ES-I3 (cell line): ENCODE measurements at regions not wholly inside any gene's neighbourhood (a gene's known extent, or its start where the extent isn't known, plus 50 kb on each side); places are given as distances from the start of the nearest gene placed in this dataset.

Source experiments
- H3K36me3 ChIP-seq: 2 replicates; pipeline ENCODE4 v1.6.1; 2013; ENCODE audit warnings: mild to moderate bottlenecking, low read length, control low read depth, moderate library complexity; ENCODE audit not compliant: insufficient read depth
- H3K4me1 ChIP-seq: 2 replicates; pipeline ENCODE4 v1.6.1; 2013; ENCODE audit warnings: mild to moderate bottlenecking, control low read depth, low read length; ENCODE audit not compliant: insufficient read depth
- H3K9ac ChIP-seq: 2 replicates; pipeline ENCODE4 v1.6.1; 2013; ENCODE audit warnings: low read depth, mild to moderate bottlenecking, low read length, moderate library complexity
- H3K9me3 ChIP-seq: 2 replicates; pipeline ENCODE4 v1.6.1; 2013; ENCODE audit warnings: mild to moderate bottlenecking, low read length, moderate library complexity; ENCODE audit not compliant: control insufficient read depth, insufficient read depth

DNA sequence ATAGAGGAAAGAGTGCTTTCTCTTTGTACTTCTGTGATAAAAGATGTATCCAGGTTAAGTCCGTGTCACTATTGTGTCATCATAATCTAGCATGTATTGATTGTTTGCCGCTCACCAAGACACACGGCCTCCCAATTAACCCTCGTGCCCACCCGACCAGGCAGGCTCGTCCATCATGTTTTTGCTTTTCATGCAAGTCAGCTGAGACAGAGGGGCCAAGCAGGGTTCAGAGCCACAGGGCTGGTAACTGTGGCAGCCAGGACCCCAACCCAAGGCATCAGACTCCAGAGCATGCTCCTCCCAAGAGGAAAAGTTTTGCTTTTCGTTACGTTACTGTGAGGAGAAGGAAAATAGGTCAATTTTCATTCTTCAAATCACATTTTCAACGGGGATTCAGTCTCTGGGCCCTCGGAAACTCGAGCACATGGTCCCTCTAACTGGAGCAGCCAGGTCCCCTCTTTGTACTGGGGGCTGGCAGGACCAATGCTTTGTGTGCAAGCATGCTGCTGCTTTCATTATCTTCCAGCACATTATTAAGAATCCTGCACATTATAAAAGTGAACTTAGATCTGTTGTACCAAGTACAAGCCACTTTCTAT, 161.1 kb upstream of the TOPAZ1 start:
- peaks cover 13% of the 10 kb centered on the region for H3K4me1 ChIP-seq
- H3K9me3 ChIP-seq: no peaks in the 10 kb centered on the region
- no peak overlapping the region for H3K9ac ChIP-seq
- H3K36me3 ChIP-seq: no peaks in the 10 kb centered on the region

DNA sequence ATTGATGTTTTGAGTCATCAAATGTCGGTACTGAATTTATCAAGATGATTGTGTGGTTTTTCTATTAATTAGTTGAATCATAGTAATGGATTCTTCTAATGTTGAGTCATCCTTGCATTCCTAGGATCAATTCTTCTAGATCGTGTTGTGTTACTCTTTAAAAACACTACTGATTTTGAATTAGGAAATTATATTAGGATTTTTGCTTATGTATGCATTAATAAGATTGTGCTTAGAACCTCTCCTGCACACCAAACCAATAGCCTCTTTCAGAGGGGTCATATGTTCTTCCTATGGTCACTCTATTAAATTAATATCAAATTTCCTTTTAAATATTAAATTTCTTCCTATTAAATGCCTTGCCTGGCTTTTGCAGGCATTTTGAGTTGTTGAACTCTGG, 151.7 kb upstream of the TOPAZ1 start:
- Histone ChIP-seq H3K4me1 (no peaks in the 10 kb centered on the region), H3K9me3 (no peaks in the 10 kb centered on the region), H3K9ac (no peak overlapping the region), H3K36me3 (no peaks in the 10 kb centered on the region)

DNA sequence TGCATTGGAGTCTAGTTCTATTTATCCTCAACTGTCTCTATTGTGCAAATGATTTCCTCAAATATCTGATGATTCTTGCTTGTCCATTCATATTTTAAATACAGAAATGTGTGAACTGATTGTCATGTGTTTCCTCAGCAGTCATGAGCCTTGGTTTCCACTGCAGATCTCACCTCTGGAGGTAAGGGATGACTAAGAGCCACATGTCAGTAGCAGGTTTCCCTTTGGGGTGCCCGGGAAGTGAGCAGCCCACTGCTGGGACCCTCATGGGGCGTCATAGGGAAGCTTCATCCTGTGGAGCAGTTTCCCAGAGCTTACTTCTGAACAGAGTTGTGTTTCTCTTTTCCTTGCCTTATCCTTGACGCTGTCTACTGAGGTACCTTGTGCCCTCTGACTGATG, 149.2 kb upstream of the TOPAZ1 start:
- Histone ChIP-seq H3K4me1 (no peaks in the 10 kb centered on the region), H3K9ac (no peak overlapping the region), H3K36me3 (no peaks in the 10 kb centered on the region), H3K9me3 (no peaks in the 10 kb centered on the region)

DNA sequence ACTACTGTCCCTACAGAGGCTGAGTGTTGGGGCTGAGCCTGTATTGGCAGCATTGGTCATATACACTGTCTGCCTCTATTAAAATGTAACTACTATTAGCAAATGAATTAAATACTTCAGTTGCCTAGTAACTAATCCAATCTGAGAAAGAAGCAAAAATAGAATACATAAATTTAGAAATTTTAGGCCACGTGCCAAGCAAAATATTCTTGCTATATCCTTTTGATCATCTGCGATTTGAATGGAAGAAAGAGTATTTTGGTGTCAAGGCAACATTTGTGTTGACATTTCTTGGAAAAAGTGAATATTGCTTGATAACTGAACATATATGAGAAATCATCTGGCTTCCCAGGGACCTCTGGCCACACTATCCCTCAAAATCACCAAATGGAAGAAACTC, 148.2 kb upstream of the TOPAZ1 start:
- H3K36me3 ChIP-seq: no peaks in the 10 kb centered on the region
- peaks cover 5% of the 10 kb centered on the region for H3K4me1 ChIP-seq
- H3K9ac ChIP-seq: no peak overlapping the region
- H3K9me3 ChIP-seq: no peaks in the 10 kb centered on the region

DNA sequence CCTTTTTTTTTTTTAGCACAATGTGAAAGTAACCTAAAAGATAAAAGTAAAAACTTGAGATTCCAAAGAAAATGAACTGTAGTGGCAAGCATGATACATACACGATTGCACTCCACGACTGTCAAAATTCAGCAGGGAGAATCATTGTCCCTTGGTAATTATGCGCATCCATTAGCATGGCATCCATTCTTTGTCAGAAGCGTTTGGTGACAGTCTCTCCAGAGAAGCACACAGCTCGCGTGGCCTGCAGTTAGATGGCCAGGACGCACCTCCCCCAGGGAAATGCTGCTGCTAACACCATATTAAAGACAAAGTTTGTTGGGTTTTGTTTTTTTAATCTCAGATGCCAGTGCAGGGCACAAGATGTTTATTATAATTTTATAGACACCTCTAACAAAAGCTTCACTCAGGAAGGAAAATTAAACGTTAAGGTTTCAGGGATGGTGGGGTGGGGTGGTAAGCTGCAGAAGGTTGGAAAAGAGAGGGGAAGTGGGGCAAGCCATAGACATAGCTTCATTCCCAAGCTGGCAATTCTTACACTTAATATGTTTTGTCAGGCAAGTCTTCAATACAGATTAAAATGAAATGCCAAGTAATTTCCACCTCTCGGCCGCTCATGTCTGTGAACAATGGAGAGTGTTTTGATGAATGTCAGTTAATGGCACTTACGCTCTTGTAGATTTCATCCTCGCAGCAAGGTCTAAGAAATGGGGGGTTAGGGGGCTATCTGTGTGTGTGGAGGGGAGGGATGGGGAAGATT, 142.8 kb upstream of the TOPAZ1 start:
- Histone ChIP-seq H3K9me3 (no peaks in the 10 kb centered on the region), H3K4me1 (peaks cover 8% of the 10 kb centered on the region), H3K36me3 (no peaks in the 10 kb centered on the region), H3K9ac (no peak overlapping the region)

DNA sequence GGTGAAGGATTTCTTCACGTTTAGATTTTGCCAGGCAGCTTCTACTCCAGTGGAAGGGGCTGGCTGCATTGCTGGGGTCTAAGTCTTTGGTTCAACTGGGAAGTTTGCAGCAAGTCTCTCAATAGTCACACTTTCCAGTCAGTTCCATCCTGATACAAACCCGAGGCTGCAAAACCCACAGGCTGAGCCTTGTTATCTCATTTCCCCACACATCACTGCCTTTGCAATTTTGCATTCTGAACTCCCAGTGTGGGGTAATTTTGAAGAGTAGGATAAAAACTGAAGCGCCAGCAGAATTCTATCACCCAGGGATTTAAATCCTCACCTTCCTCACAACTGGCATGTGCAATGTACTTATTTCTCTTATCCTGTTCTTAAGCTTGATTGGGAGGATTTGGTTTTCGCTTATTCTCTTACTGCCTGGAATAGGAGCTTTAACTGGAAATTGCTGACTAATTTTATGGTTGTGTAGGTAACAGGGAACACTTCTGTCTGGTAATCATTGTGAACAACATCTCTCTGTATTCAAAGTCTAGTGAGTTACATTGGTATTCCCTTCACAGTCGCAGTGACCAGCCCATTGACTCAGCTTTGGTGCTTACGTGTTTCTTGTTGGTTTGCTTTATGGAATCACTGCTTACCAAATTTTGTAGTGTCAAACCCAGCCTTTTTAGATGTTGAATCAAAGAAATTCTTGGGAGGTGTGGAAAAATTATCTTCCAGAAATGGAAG, 142.0 kb upstream of the TOPAZ1 start:
- no peaks in the 10 kb centered on the region for H3K36me3 ChIP-seq
- no peak overlapping the region for H3K9ac ChIP-seq
- H3K4me1 ChIP-seq: peaks cover 11% of the 10 kb centered on the region
- H3K9me3 ChIP-seq: no peaks in the 10 kb centered on the region

DNA sequence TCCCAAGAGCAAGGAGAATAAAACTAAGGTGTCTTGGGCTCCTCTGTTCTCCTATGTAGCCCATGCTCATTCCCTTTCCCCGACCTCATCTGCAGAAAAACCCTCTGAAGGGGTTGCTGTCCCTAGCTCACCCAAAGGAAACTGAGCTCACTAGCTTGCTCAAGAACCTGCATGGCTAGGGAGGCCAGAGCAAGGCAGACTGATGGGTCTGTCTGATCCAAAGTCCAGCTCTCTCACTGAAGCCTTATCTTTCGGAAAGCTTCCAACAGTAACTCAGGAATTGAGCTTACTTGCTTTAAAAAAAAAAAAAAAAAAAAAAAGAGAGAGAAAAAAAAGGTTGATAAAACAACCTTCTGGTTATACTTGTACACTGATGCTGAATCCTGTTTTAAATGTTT, 141.4 kb upstream of the TOPAZ1 start:
- H3K4me1 ChIP-seq: peaks cover 13% of the 10 kb centered on the region
- H3K36me3 ChIP-seq: no peaks in the 10 kb centered on the region
- H3K9me3 ChIP-seq: no peaks in the 10 kb centered on the region
- no peak overlapping the region for H3K9ac ChIP-seq

DNA sequence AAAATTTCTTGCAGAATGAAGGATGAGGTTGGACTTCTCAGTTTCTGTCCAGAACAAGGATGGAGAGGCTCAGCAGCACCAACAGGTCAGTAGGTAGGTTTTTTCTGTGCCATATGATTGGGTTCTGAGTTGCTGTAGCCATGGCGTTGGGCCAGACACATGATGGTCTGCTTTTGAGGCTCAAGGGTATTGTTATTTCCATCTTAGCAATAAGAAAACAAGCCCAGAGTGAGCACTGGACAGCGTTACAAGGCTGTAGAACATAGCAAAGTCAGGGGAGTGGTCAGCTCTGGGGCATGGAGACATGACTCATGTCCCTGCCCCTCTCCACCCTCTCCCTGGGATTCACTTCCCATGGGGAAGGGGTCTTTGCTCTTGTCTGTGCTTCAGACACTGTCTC, 137.6 kb upstream of the TOPAZ1 start:
- peaks cover 19% of the 10 kb centered on the region for H3K4me1 ChIP-seq
- H3K9me3 ChIP-seq: no peaks in the 10 kb centered on the region
- H3K9ac ChIP-seq: no peak overlapping the region
- H3K36me3 ChIP-seq: no peaks in the 10 kb centered on the region

DNA sequence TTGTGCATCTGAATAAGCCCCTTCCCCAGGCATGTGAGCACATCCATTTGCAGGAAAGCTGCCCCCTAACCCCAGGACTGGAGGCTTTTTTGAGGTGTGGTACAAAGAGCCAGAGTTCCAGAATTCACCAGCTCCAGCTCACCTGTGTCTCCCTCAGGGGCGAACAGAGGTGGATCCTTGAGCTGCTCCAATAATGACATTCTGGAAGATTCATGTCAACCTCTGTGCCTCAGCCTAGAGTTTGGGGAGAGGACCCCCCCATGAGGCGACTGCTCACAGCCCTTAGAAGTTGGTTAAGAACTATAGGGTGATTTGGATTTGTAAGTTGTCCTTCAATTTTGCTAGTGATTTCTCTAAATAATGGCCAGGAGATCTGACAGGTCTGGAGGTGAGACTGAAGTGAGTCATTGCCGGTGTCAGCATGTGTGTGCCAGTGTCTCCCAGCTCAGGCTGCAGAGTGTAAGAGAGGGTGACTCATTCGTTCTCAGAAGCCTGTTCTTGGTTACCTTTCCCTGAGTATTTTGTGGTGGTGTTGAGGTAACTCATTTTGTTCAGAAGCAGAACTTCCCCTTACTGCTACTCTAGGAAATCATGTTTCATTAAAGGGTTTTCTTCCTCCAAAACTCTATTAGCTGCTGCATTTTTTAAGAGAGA, 136.9 kb upstream of the TOPAZ1 start:
- peaks cover 19% of the 10 kb centered on the region for H3K4me1 ChIP-seq
- no peaks in the 10 kb centered on the region for H3K9me3 ChIP-seq
- no peak overlapping the region for H3K9ac ChIP-seq
- no peaks in the 10 kb centered on the region for H3K36me3 ChIP-seq

DNA sequence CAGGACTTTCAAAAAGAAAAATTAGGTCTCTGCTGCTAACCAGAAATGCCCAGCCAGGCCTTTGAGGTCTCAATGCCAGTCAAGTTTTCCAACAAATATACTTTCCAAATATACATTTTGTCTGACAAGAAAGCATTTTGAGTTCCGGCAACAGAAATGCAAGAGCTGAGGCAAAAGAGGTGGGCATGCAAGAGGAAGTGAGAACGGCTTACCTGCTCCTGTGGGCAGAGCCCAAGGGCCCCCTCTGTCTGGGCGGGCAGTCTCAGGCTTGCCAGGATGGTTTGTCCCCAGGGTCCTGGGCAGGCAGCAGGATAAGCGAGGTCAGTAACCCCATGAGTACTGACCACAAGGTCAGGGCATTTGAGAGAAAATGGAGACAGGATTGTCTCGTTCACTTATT, 136.1 kb upstream of the TOPAZ1 start:
- Histone ChIP-seq H3K9me3 (no peaks in the 10 kb centered on the region), H3K4me1 (peaks cover 19% of the 10 kb centered on the region)

DNA sequence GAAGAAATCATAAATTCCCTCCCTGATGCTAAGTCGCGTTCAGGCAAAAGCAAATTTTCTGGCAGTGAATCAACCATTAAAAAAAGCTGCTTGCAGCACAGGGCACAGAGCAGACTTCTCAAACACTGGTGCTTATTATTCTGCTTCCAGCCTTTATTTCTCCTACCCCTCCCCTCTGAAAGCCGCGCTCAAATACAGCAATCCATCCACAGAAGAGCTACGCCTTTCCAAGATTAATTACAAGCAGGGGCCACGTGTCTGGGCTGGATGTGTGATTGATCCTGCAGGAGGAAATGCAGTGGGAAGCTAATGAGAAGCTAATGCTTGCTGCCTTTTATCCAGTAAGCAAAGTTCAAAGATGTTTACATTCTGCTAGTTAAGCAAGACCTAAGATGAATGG, 134.9 kb upstream of the TOPAZ1 start:
- no peaks in the 10 kb centered on the region for H3K9me3 ChIP-seq
- no peaks in the 10 kb centered on the region for H3K36me3 ChIP-seq
- H3K4me1 ChIP-seq: peaks cover 19% of the 10 kb centered on the region
- H3K9ac ChIP-seq: no peak overlapping the region

More for the DNA sequence above, 136.1 kb upstream of the TOPAZ1 start:
- H3K9ac ChIP-seq: no peak overlapping the region
- H3K36me3 ChIP-seq: no peaks in the 10 kb centered on the region

DNA sequence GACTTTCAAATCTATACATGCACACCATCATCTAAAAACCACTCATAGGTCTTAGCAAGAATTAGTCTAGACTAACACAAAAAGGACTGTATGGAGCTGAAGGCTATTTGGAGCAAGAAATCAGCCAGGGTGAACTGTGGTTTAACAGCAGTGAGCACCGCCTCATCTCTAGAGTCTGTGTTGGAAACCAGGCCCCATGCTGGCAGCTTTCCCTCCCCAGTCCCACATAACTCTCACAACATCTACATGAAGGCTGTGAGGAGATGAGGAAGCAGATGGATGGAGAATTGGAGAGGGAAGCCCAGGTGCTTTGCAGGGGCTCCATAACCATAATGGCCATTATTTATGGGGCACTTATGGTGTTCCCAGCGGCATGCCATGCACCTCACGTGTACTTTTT, 133.2 kb upstream of the TOPAZ1 start:
- H3K9ac ChIP-seq: no peak overlapping the region
- H3K36me3 ChIP-seq: no peaks in the 10 kb centered on the region
- no peaks in the 10 kb centered on the region for H3K9me3 ChIP-seq
- H3K4me1 ChIP-seq: peaks cover 19% of the 10 kb centered on the region

DNA sequence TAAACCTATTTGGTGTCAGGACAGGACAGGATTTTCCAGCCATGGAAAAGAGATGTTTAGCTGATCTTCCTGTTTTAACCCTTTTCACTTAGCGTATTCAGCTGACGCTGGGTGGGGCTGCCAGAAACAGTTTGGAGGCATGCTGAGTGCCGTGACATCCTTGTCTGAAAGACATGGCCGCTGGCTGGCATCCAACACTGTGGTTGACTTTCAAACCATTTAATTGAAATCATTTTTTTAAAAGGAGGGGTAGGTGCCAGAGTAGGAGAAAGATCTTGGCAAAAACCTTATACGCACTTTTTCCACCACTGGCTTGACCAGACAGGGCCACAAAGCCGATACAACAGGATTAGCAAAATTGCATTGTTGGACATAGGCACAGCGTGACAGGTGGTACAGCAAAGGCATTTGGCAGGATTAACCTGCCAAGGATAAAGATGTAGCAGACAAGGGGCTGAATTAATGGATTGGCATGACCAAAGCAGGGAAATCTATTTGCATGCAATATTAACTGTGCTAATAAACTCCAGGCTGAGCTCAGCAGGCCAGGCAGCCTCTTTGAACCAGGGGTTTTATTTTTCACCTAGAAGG, 131.8 kb upstream of the TOPAZ1 start:
- H3K4me1 ChIP-seq: peaks cover 16% of the 10 kb centered on the region
- no peak overlapping the region for H3K9ac ChIP-seq
- no peaks in the 10 kb centered on the region for H3K36me3 ChIP-seq
- no peaks in the 10 kb centered on the region for H3K9me3 ChIP-seq

DNA sequence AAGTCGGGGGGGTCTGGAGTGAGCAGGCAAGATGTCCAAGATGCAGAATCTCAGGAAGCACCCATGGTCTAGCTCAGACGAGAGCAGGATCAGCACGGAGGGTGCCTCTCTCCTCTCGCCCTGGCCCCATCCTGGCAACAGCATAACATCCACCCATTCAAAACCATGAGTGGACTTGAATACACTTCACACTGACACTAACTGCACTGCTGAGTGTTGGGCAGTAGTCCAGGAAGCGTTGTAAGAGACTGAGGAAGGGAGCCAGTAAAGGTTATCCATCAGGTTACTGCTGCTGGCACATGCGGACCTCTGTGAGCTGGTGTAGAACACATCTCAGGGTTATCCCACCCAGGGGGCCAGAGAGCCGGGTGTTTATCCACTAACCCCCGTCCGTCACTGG, 131.0 kb upstream of the TOPAZ1 start:
- Histone ChIP-seq H3K9ac (no peak overlapping the region), H3K4me1 (peaks cover 11% of the 10 kb centered on the region), H3K36me3 (no peaks in the 10 kb centered on the region), H3K9me3 (no peaks in the 10 kb centered on the region)
